HG03439 (cell line): ENCODE measurements at regions not wholly inside any gene's neighbourhood (a gene's known extent, or its start where the extent isn't known, plus 50 kb on each side); places are given as distances from the start of the nearest gene placed in this dataset.

Source experiments
- ATAC-seq: cut with Tn5 transposase; IDR thresholded peaks from one replicate; pipeline ENCODE4 v1.9.1; 2021; ENCODE audit warnings: mild to moderate bottlenecking, moderate library complexity; ENCODE audit not compliant: unreplicated experiment

GRCh38 chr11:86122773-86123172, 53.9 kb upstream of the PICALM start:
- no peak for ATAC-seq

GRCh38 chr11:86120807-86121206, 51.9 kb upstream of the PICALM start:
- ATAC-seq = no peak

GRCh38 chr11:86119906-86120305, 51.0 kb upstream of the PICALM start:
- no peak for ATAC-seq

- ATAC-seq = no peak
Measured at GRCh38 chr11:86119077-86119476, 50.2 kb upstream of the PICALM start.
